ENCODE measurements at regions not wholly inside any gene's neighbourhood (a gene's known extent, or its start where the extent isn't known, plus 50 kb on each side); places are given as distances from the start of the nearest gene placed in this dataset.

GRCh38 chr7:65317372-65317771 is 56.3 kb upstream of the ZNF92 start:
- intact Hi-C loops (cut with DNase I; ENCODE audit: low total_unique reads): no loop called here
- no peak for DNase-seq (ENCODE audit: low spot score in 2 of 2)
- TF ChIP-seq CTCF (IDR thresholded peaks at IDR 0.05) (no peak), POLR2A (IDR thresholded peaks at IDR 0.05) (no peak)
- 88 to 96% methylated on average over 3 of the region's 3 CpGs for WGBS, 2 donors
- no peak overlapping the region for H3K4me3 ChIP-seq (ENCODE audit: low read depth, poor library complexity, severe bottlenecking)

DNA sequence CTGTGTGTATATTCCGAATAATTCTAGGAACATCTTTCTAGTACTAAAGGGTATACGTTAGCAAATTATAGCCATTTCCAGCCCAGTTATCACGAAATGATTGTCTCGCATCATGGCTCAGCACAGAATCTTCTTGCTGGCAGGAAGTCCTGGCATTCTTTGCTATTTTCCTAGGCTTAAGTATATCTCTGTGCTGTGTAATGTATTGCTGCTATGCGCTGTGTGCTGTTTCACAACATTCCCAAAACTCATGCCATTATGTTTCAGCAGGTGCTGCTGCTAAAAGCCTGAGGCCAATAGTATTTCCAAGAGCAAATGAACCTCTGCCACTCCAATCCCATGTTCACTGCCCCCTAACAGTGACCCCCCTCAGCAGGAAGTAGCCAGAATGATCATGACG is 62.9 kb upstream of the ZNF92 start:
- no peak for TF ChIP-seq CTCF (IDR thresholded peaks at IDR 0.05)
- TF ChIP-seq POLR2A (IDR thresholded peaks at IDR 0.05): no peak
- intact Hi-C loops (cut with DNase I; ENCODE audit: low total_unique reads): no loop called here
- WGBS, 2 donors: 84 to 87% methylated on average over 6 of the region's 6 CpGs
- H3K4me3 ChIP-seq (ENCODE audit: low read depth, poor library complexity, severe bottlenecking): no peak overlapping the region
- DNase-seq (ENCODE audit: low spot score in 2 of 2): no peak

DNA sequence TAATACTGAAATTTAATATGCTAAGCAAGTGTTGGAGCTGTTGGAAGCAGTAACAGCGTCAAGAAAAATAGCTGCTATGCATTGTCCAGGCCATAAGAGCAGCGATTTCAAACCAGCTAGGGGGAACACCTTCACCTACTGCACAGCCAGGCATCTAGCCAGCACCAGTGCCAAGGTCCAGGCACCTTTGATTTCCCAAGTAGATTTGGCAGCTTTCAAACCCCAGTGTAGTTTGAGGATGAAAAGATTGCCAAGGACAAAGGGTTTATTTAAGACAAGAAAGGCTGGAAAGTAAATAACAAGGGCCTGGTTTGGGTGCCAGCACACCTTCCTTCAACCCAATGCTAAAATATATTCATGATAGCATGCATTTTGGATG is 65.4 kb upstream of the ZNF92 start:
- TF ChIP-seq CTCF (IDR thresholded peaks at IDR 0.05) (no peak), POLR2A (IDR thresholded peaks at IDR 0.05) (no peak)
- DNase-seq (ENCODE audit: low spot score in 2 of 2): no peak
- intact Hi-C loops (cut with DNase I; ENCODE audit: low total_unique reads): no loop called here
- 73 to 90% methylated on average over 2 of the region's 2 CpGs for WGBS, 2 donors
- no peak overlapping the region for H3K4me3 ChIP-seq (ENCODE audit: low read depth, poor library complexity, severe bottlenecking)

DNA sequence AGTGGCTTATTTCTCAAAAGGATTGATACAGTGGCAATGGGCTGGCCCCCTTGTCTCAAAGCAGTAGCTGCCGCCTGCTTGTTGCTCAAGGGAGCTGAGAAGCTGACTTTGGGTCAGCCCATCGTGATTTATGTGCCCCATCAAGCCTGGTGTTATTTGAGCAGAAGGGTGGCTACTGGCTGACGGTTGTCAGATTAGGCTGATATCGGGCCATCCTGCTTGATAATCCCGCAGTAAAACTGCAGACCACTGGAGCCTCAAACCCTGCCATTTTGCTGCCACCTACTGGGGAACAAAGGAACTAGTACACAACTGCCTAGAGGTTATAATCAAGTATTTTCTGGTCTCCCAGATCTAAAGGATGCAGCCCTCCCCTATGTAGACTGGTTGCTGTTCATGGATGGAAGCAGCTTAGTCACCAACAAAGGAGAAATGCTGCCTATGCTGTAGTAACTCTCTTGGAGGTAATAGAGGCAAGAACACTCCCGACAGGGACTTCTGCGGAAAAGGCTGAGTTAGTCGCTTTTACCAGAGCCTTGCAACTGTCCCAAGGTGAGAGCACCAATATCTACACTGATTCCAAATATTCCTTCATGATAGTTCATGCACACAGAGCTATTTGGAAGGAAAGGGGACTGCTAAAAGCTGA is 65.9 kb upstream of the ZNF92 start:
- intact Hi-C loops (cut with DNase I; ENCODE audit: low total_unique reads): no loop called here
- no peak overlapping the region for H3K4me3 ChIP-seq (ENCODE audit: low read depth, poor library complexity, severe bottlenecking)
- DNase-seq (ENCODE audit: low spot score in 2 of 2): peak; percentile 23 to 86
- TF ChIP-seq CTCF (IDR thresholded peaks at IDR 0.05) (no peak), POLR2A (IDR thresholded peaks at IDR 0.05) (no peak)
- WGBS, 2 donors: 44% methylated on average over 8 of the region's 8 CpGs

- WGBS, 2 donors: 88 to 89% methylated on average over 1 of the region's 1 CpG
- intact Hi-C loops (cut with DNase I; ENCODE audit: low total_unique reads): no loop called here
- no peak for DNase-seq (ENCODE audit: low spot score in 2 of 2)
These were observed 69.5 kb upstream of the ZNF92 start for GRCh38 chr7:65304175-65304574.

More at GRCh38 chr7:65304175-65304574, 69.5 kb upstream of the ZNF92 start:
- no peak overlapping the region for H3K4me3 ChIP-seq (ENCODE audit: low read depth, poor library complexity, severe bottlenecking)
- TF ChIP-seq CTCF (IDR thresholded peaks at IDR 0.05) (no peak), POLR2A (IDR thresholded peaks at IDR 0.05) (no peak)

All from lower leg skin (tissue), 4 donors.